NCI-H128 (cell line): ENCODE measurements at regions not wholly inside any gene's neighbourhood (a gene's known extent, or its start where the extent isn't known, plus 50 kb on each side); places are given as distances from the start of the nearest gene placed in this dataset.
"Not testable (repeated sequence)": the region's sequence is repeated elsewhere in the genome, so short reads cannot be mapped to it uniquely, and the experiment has no call there.

Experiments used
- DNase-seq: peaks from one replicate; lab custom pipeline; 2025; ENCODE audit not compliant: unreplicated experiment; lab: John Stamatoyannopoulos, UW

DNA sequence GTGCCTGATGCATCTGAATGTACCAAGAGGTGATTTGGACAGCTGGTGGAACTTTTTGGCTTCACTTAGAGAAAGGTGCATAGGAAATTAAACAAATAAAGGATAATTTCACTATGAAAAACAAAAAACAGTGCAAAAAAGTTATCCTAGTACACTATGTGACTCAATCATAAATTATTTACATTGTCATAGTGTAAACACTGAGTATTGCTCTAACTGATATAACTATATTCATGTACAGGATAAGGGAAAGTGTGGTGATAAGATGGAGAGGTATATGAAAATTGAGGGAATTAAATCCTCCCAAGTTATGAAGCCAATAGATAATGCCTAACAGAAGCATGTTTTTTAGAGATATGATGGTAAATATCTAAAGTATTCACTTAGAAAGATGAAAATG lies 50.2 kb upstream of the CPNE4 start:
- no peak for DNase-seq

DNA sequence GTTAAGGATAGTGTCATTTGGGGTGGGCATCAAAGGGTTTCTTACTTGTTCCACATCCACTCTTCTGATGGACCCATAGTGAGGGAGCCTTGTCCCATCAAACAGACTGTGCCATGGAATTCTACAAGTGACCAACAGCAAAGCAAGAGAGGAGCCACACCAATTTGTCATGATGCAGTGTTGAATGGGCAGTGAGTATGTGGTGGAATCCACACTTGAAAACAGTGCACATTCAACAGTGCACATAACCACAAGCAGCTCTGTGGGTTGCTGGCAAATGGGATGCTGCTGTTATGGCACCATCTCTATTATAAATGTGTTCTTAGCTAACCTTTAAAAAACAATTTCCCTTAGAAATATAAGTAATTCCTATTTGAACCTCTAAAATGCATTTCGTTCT lies 52.5 kb upstream of the CPNE4 start:
- no peak for DNase-seq

DNA sequence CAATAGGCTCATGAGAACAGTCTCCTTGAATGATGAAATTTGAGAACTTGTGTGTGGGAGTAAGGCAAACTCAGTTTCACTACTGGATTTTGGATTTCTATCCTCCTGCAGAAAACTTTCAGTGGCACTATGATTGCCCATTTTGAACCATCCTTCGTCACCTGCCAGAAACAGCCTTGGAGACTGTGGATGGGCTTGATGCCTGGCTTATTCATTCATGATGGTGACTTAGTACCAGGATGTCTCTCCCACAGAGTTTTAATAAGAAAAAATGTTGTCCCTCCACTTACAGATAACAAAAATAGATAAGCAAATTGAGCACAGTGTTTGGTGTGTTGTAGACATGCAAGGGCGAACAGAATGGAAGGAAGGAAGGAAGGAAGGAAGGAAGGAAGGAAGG lies 53.5 kb upstream of the CPNE4 start:
- no peak for DNase-seq

DNA sequence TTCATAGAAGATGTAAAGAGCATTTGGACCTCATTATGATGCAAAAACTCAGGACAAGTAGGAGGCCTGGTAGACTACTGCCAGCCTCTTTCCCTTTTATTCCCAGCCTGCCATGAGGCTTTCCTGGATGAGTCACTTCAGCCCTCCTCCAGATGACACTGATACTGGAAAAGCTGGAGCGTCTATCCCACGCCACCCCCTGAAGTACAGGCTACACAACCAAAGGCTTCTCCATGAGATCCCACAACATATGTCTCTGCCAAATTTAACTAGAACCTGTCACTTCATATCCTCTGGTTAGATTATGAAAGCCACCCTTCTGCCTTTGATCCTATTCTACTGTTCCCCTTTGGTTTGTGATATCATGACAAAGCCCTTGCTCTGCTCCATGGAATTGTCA lies 56.1 kb upstream of the CPNE4 start:
- DNase-seq: no peak

DNA sequence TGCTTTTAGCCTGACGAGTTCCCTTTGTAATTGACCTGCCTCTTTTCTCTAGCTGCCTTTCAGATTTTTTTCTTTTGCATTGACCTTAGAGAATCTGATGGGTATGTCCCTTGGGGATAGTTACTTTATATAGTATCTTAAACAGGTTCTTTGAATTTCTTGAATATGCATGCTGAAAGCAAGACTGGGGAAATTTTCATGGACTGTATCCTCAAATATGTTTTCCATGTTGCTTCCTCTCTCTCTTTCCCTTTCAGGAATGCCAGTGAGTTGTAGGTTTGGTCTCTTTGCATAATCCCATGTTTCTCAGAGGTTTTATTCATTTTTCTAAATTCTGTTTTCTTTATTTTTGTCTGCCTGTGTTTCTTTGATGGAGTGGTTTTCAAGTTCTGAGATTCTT lies 81.8 kb upstream of the CPNE4 start:
- DNase-seq: no peak

DNA sequence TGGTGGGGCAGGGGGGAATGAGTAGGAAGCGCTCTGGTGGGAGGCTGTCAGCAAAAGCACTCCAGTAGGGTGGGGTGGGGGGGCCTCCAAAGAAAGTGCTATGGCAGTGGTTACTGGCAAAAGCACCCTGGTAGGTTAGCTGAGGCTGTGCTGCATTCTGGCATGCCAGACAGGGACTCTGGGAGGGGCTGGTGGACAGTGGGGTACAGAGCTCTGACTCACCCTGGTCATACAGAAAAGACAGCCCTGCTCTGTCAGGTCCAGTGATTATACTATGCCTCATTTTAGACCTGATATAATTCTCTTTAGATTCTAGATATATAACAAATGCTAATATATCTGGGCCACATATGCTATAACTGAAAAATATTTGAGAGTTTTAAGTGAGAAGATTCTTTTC lies 82.8 kb upstream of the CPNE4 start:
- no peak for DNase-seq

DNA sequence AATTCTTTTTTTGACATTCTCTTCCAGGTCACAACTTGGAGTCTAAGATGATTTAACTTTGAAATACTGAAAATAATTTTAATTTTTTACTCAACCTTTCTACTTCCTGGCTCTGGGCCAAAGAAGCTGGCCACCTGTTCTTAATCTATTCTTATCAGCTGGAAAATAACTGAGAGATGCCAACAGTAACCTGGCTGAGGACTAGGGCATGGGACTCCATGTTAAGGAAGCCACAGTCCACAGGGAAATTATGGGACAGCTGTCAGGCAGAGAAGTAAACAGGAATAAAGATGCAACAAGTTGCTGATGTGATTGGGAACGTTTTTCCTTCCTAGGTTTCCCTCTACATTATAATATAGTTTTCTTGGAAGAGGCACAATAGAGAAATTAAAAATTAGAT lies 84.7 kb upstream of the CPNE4 start:
- DNase-seq: no peak

DNA sequence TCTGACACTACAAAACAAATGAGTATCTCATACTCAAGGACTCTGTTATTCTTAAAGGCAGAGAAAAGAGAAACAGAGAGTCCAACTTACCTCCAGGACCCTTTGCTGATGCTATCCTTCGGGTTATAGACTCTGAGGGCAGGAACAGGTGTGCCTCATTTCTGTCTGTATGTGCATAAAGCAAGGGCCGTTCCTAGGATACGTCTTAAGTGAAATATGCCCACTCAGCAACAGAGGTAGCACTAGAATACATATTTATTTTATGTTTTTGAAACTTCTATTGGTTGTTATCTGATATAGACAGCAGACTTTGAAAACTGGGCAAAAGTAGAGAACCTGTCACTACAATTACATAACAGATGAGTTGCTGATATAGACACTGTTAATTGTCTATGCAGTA lies 89.3 kb upstream of the CPNE4 start:
- DNase-seq: no peak

DNA sequence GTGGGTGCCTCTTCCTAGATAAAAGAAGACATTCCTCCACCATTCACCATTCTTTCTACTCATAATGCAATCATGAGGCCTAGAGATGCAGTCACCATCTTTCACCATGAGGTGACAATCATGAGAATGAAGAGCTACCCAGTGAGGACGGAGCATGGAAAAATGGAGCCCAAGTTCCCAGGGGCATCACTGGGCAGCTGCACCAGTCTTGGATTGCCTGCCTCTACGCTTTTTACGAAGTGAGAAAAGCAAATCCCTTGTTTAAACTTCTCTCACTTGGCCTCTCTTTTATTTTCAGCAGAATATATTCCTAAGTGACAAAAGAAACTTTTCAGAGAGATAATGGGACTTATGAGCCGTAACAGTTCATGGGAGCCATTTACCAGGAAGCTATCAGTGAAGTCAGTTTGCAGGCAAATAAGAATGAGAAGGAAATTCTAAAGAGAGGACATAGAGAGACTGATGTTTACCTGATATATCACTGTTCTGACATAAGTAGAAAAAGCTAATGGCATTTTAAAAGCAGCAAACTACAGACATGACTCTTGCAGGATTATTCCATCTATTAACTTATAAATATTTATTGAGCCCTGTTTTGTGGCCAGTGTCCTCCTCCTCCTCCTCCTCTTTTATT lies 90.0 kb upstream of the CPNE4 start:
- no peak for DNase-seq

DNA sequence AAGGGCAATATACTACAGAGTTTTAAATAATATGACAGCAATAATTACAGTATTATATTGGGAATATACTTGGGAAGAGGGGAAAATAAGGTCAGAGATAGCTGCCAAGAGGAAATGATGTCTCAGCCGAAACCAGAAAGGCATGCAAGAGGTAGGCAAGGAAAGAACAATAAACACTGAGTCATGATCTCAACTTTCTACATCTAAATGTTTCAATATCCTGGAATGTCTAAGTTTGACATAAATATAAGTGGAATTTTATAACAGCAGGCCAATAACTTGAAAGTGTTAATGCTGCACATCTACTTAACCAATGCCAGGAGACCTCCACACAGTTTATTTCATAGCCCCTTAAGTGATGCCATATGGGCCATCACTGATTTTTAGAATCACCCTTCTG lies 99.8 kb upstream of the CPNE4 start:
- DNase-seq: no peak

DNA sequence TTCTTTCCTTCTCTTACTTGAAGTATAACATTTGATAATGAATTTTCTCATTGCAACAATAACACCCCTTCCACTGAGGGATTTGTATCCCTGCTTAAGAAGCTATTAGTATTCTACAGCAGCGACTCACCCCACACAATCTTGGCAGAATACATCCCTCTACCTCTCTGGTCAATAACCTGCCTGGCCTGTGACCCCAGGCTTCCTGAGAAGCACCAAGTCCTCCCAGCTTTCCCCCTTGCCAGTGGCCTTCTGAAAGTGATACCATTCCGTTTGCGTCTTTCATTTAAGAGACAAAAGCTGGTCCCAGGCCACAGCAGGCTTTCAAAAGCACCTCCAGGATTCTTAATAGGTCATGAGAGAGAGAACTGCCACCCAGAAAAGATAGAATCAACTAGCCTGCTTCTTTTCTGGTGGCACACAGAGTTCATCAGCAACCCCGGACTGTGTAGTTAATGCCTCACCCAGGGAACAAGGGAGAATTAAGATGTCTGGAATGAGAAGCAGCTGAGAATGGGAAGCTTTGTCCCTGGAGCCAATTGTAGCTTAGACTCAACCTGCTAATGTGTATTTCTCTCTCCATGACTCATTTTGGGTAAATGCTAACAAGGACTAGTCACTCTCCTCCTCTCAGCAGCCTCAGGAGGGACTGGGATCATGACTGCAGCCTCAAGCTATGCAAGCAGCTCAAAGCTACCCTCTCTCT lies 101.0 kb upstream of the CPNE4 start:
- DNase-seq: no peak

DNA sequence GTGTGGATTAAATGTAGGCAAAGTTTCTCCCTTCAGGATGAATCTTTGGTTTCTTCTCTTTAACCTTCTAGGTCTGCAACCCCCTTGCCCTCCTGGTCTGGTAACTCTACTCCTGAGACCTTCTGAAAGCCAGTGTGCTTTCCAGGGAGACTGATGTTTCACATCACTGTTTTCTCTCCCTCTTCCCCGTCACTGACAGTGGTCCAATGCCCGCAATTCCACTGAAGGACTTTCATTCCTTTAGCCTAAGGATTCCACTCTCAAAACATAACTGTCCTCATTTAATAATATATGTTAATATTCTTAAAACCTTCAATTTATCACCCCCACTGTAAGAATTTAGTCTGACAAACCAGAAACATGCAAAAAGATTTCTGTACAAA lies 101.5 kb upstream of the CPNE4 start:
- no peak for DNase-seq

DNA sequence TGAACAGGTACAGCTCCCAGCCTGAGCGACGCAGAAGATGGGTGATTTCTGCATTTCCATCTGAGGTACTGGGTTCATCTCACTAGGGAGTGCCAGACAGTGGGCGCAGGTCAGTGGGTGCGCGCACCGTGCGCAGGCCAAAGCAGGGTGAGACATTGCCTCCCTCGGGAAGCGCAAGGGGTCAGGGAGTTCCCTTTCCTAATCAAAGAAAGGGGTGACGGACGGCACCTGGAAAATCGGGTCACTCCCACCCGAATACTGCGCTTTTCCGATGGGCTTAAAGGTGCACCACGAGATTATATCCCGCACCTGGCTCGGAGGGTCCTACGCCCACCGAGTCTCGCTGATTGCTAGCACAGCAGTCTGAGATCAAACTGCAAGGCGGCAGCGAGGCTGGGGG lies 102.1 kb upstream of the CPNE4 start:
- DNase-seq: not testable (repeated sequence)

DNA sequence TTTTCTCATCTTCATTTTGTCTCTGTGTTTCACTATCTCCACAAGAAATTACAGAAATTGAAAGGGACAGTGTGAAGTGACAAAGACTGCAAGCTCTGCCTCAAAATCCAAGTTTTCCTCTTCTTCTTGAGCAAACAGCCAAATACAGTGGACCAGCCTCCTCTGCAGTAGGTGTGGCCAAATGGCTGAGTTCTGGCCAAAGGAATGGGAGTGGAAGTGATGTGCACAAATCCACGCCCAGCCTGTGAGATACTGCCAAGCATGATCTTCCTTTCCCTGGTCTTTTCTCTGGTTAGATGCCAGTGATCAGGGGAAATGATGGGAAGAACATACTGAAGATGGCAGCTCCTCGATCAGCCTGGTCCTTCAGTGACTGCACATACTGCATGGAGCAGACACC lies 111.0 kb upstream of the CPNE4 start:
- no peak for DNase-seq

DNA sequence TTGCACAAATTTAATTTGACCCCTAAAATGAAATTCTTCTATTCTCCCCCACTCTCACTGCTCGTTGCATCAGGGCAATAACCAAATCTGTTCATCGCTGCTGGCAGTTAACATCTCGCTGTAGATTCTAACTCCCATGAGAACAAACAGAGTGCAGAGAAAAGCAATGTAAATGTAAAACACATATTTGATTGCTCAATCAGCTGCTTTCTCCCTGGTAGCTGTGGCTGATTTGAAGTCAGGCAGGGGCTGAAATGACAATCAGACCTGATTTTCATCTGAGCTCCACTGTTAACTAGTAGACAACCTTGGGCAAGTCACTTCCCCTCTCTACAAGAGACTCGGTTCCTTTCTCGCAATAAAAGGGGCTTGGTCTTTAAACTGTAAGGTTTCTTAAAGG lies 119.8 kb upstream of the CPNE4 start:
- DNase-seq: no peak

DNA sequence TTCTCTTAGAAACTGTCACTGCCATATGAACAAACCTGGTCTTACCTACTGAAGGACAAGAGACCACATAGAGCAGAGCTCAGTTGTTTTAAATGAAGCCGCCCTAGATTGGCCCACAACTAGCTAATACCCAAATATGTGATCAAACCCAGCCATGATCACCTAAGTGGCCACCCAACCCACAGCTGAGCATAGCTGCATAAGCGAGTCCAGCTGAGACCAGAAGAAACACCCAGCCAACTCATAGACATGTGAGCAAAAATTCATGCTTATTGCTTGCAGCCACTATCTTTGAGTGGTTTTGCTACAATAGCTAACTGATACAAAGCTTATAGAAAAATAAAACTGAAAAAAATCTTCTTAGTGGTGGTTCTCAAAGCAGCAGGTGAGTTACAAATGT lies 124.3 kb upstream of the CPNE4 start:
- DNase-seq: no peak

DNA sequence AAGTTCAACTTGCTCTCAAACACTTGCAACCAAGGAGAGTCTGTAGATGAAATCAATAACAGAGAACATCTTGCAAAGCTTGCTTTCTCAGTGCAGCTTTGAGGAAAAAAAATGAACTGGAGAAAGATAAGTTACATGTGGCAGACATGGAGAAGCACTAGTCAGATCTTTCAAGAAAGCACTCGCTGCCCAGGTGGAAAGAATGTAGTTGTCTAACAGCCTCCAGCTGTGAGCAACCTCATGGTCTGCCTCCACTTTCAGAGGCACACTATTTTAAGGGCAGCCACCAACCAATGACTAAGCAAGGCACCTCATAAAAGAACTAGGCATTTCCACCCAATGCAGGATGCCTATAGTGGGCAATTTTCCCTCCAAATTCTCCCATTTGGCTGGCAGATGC lies 125.4 kb upstream of the CPNE4 start:
- DNase-seq: no peak

DNA sequence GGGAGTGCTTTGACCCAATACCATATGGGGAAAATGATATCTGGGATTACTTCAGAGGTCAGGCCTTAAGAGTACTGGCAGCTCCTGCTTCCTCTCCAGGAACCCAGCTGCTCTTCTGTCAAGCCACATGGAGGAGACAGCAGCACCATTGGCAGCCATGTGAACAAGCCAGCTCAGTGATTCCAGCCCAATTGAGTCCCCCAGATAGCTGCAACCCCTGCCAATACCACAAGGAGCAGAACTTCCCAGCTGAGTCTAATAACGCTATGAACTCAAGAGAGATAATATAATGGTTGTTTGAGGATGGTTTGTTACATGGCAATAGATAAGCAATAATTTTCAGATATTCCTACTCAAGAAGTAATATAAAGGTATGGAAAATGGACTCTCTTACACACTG lies 126.8 kb upstream of the CPNE4 start:
- no peak for DNase-seq

DNA sequence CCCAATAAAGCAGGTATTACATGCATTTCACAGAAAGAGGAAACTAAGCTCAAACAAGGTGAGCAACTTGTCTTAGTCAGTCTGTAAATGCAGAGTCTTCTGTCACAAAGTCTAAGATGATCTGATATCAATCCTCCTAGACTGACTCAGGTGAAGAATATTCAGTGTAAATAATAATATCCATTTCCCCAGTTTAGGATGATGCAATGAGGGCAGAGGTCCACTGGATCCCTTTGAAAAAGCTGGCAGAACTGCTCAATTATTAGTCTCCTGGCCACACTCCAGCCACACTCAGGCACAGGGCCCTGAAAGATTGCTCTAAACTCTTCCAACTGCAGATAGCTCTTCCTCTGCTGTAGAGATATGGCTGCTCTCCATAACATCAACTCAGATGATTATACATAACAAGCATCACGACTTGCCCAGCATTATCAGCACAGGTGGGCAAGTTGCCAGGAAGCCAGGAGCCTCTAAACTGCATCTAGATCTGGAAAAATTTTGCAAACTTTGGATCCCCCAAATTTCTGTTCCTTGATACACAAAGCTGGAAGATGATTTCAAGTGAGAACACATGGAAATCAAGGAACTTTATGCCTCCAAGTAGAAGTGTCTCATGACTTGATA lies 129.8 kb upstream of the CPNE4 start:
- no peak for DNase-seq

DNA sequence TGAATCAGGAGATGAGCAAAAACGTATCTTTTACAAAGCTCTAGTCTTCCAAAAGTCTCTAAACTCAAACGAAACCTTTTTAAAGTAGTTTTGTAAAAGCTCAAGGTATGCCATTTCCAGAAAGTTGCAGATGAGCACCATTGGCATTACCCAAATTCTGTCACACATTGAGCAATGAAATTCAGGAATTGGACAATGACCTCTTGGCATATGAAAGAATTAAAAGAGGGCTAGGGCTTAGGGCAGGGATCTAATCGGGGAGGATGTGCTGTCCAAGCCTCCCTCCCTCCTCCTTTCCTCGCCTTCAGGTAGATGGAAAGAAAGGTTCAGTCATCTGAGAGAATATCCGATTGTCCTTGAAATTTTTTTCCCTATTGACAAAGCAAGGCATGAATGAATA lies 133.1 kb upstream of the CPNE4 start:
- DNase-seq: no peak

DNA sequence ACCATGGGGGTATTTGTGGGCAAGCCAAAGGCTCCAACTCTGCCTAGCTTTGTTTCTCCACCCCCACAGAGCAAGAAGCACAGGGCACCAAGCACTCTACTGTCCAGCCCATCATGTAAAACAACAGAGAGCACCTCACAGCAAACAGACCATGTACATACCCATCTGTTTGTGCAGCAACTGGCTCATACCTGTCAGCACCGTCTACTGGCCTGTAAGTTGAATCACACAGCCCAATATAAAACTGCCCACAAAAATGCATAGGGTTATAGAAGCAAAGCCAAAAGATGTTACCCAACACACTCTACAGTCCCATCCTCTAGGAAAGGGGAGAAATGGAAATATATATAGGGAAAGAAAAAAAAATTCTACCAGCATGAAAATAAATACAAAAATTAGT lies 139.7 kb upstream of the CPNE4 start:
- DNase-seq: no peak

DNA sequence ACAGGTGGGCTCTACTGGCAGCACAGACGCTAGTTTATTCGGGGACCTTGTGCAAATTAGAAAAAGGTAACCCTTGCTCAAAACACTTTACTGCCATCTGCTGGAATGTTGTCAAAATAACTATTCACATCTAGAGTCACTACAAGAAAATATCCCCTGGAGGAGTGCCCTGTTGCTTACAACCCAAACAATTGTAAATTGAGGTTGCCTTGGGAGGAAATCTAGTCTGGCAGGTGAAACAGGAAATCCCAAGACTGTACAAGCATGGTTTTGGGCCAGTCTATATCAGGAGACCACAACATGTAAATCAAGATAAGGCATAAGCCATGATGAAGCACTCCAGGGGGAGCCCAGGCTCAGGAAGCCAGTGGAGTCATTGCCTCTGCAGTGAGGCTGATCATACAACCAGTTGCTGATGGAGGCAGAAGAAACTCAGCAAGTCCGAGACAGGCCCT lies 136.8 kb upstream of the ACP3 start:
- peak; percentile 48 for DNase-seq

DNA sequence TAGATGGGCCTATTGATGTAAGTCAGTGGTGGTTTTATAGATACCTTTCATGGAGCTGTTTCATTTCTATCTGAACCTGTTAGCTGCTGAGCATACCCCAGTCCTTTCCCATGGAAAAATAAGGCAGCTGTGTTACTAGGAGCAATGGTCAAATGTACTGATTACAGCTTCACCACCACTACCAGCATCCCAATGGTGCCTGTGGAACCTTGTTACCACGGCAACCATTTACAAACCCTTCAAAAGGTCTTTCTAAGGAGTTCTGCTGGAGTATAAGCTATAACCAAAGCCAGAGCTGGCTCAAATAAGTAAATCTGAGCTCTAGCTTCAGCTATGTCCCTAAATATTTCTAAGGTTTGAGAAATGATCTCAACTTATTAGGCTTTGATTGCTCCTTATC lies 133.4 kb upstream of the ACP3 start:
- DNase-seq: no peak
